HG03108 (cell line): ENCODE measurements at regions not wholly inside any gene's neighbourhood (a gene's known extent, or its start where the extent isn't known, plus 50 kb on each side); places are given as distances from the start of the nearest gene placed in this dataset.
"Not testable (repeated sequence)": the region's sequence is repeated elsewhere in the genome, so short reads cannot be mapped to it uniquely, and the experiment has no call there.

ENCODE experiments used
- ATAC-seq: cut with Tn5 transposase; IDR thresholded peaks from one replicate; pipeline ENCODE4 v1.9.1; 2021; ENCODE audit warnings: moderate library complexity; ENCODE audit not compliant: unreplicated experiment

DNA sequence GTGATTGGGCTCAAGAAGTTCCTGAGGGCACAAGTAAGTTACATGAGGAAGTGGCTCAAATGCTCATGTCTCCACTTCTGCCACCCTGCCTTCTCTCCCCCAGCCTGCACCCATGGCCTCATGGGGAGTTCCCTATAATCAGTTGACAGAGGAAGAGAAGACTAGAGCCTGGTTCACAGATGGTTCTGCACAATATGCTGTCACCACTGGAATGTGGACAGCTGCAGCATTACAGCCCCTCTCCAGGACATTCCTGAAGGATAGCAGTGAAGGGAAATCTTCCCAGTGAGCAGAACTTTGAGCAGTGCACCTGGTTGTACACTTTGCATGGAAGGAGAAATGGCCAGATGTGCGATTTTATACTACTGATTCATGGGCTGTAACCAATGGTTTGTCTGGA, 352.3 kb downstream of the C12orf75 start:
- ATAC-seq: not testable (repeated sequence)

DNA sequence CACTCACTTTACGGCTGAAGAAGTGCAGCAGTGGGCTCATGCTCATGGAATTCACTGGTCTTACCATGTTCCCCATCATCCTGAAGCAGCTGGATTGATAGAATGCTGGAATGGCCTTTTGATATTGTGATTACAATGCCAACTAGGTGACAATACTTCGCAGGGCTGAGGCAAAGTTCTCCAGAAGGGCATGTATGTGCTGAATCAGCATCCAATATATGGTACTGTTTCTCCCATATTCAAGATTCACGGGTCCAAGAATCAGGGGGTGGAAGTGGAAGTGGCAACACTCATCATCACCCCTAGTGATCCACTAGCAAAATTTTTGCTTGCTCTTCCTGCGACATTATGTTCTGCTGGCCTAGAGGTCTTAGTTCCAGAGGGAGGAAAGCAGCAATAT, 353.3 kb downstream of the C12orf75 start:
- ATAC-seq: not testable (repeated sequence)

DNA sequence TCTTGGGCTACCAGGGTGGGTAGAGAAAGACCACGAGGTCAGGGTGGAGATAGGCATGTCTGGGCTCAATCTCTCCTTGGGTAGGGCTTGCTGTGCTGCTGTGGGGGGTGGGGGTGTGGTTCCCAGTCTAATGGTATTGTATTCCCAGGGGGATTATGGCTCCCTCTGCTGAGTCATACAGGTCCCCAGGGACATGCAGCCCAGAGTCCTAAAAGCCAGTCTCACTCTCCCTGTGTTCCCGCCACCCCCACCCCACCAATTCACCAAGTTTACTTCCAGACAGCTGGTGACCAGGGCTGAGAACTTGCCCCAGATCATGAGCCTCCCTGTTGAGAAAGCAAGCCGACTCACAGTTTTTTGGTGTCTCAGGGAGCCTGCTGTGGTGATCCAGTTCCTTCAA, 367.6 kb downstream of the C12orf75 start:
- ATAC-seq: no peak

GRCh38 chr12:105699209-105699608, 368.7 kb downstream of the C12orf75 start:
- ATAC-seq: no peak

GRCh38 chr12:105704787-105705186, 374.3 kb downstream of the C12orf75 start:
- no peak for ATAC-seq

DNA sequence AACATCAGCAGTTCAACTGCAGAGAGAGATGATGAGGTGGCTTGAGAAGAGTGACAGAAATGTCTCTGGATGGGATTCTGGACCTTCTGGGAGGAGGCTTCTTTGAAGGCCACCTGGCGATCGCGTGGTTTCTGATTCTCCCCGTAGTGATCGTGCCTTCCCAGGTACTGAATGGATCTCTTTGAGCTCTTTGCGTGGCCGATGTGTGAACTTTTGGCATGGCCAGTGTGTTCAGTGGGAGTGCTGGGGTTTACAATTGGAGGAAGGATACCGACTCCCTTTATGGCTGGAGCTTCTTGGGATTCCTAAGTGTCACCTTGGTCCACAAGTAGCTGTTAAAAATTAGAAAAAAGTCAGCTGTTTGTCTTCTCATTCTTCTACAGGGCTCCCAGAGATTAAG, 374.7 kb downstream of the C12orf75 start:
- ATAC-seq: no peak

- ATAC-seq: no peak
Observed at GRCh38 chr12:105705765-105706164, 375.3 kb downstream of the C12orf75 start.

DNA sequence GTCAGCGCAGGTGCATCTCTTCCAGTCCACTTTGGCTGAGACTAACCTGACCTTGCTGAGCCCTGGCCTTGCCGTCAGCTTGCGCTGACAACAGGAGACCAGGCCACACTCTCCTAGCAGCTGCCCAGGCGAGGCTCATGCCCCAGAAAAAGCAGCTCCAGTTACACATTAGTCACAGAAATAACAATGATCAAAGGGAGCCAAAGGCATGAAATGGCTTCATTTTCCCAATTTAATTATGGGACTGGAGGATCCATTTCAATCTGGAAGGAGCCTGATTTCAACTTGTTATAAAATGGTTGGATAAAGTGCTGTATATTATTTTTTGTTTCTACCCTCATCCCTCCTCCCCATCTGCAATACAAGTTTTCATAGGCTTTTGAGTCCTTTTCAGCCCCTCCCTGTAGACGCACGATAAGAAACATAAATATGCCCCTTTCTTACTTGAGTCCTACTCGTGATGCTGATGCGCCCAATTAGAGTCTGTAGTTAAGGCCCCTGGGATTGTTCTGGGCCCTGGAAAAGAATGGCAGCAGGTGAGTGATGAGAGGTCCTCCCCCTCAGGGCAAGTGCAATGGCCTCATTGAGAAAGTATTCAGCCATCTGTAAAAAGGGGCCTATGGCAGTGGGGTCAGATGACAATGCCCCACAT, 376.0 kb downstream of the C12orf75 start:
- ATAC-seq: no peak

GRCh38 chr12:105706973-105707334, 376.5 kb downstream of the C12orf75 start:
- ATAC-seq: no peak

GRCh38 chr12:105713606-105714305, 383.3 kb downstream of the C12orf75 start:
- ATAC-seq: no peak

GRCh38 chr12:105716621-105717020, 386.1 kb downstream of the C12orf75 start:
- ATAC-seq: no peak

DNA sequence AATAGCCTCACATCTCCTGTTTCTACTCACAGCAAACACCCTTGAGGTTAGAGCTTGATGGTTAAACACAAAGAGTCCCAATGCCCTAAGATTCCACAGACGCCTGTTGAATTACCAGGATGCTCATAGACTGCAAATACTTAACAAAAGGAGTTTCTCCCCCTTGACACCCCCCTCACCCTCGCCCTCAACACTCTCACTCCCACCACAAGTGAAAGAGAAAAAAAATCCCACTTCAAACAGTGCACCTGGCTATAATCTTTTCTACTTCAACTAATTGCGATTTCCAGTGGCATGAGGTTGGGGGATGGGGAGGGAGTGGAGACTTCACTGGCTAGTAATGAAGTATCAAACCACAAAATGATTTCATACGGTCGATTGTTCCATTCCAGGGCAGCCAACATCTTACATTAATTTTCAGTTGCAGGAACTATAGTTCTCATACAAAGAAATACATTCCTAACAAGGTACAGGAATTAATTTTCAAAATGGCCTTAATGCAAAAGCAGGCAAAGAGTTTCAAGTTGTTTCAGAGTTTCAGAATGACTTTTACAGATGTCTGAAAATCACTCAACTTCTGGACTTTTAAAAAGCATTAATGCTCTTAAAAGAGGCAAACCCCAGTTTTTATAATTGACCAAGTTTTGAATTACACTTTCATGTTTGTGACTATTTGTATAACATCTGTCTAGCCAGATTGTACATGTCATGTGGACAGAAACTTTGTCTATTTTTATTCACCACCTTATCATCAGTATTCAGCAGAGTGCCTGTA, 390.7 kb downstream of the C12orf75 start:
- ATAC-seq: no peak

DNA sequence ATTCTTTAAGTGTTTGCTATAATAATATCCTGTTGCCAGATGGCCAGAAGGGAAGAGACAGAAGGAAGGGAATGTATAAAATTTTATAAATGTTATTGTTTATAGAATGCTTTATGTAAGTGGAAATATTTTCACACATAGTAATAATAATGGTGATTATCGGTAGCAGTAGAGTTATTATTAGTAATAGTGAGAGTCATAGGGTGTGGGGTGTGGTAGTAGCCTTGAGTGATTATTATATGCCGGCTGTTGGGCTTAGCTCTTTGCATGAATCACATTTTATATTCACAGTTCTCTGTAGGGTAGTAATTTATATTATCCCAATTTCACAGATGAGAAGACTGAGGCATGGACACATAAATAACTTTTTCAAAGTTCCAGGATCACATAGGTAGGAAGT, 391.4 kb downstream of the C12orf75 start:
- no peak for ATAC-seq

DNA sequence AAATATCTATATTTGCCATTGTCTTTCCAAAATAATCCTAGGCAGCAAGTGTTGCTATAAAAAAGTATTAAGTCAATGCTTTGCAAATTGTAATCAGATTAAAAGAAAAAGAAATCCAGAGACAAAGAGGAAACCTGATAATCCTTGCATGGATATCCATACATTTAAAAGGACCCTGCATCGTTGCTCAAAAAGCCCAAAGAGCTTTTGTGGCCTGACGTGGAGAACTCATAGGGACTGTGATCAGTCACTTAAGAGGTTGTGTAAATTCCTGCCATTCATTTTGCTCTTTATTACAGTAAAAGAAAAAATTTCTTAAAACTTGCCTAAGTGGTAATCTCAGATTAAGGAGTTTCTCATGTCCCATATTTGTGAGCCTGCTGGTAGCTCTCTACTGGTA, 392.6 kb downstream of the C12orf75 start:
- no peak for ATAC-seq

GRCh38 chr12:105723494-105723893, 393.0 kb downstream of the C12orf75 start:
- ATAC-seq: no peak

- ATAC-seq: no peak
Observed at GRCh38 chr12:105724641-105725040, 394.1 kb downstream of the C12orf75 start.

DNA sequence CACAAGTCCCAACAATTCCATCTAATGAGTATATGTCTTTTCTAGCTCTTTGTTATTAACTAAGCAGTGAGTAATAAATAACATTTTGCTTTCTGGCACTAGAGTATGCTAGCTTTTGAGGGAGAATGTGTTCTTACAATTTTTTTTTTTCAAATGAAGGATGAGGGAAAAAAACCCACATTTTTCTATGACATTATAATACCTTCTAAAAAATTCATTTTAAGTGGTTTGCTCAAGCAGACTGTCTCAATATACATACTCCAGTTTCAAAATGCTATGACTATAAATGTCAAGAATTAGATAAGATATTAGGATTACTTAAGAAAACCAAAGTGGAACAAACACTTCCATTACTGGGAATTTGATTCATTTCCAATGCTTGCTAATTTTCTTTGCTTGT, 394.6 kb downstream of the C12orf75 start:
- no peak for ATAC-seq

DNA sequence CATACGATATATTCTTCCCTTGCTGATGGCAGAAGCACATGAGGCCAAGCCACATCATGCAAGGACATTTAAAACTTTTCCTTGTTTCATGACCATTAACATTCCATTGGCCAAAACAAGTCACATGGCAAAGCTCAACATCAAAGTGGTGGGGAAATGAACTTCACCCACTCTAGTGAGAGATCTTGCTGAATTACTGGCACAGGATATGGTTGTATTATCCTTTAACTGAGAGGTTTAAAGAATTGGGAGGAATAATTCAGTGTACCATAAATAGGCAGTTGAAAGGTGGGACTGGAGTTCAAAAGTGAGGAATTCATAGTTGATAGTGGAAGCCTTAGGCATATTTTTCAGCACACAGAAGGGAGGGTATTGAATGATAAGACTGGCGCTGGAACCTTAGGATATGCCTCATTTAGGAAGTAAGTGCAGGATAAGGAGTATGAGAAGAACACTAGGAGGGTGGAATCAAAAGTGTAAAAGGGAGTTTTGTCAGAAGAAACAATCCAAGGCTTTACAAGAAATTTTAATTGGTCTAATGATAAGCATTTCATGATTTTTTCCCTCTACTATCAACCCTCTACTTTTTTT, 398.8 kb downstream of the C12orf75 start:
- ATAC-seq: no peak

- ATAC-seq: no peak
Observed at GRCh38 chr12:105729926-105730325, 399.4 kb downstream of the C12orf75 start.

DNA sequence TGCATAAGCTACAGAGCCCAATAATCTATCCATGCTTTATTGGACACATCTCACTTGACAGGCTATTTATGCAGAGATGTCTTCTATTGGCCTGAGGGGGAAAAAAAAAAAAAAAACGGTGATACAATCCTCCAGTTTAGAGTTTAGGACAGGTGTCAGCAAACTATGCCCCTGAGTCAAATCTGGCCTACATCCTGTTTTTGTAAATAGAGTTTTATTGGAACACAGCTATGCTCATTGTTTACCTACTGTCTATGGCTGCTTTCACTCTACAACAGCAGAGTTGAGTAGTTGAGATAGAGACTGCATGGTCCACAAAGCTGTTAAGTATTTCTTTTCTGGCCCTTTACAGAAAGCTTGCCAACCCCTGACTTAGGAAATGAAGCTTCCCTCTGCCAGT, 403.1 kb downstream of the C12orf75 start:
- ATAC-seq: no peak

DNA sequence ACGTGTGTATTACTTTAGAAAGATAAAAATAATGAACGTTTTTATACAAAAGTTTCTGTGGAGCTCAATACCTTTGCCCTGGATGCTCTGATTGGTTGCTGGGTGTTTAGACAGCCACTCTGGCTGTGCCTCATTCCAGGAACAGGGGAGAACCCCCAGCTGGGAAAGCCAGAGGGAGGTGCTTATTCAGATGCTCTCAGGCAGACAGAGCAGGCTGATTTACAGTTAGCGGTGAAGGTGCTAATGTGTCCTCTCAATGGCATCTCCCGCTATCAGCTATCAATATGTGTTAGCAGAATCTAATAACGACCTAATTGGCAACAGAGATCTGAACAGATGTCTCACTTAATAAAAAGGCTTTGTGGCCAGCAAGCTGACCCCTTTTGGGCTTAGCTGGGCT, 402.3 kb downstream of the NUAK1 start:
- ATAC-seq: no peak

- ATAC-seq: no peak
Observed at GRCh38 chr12:105738051-105738450, 400.7 kb downstream of the NUAK1 start.
